H1 (cell line): ENCODE measurements at regions not wholly inside any gene's neighbourhood (a gene's known extent, or its start where the extent isn't known, plus 50 kb on each side); places are given as distances from the start of the nearest gene placed in this dataset.

Source experiments
- CTCF ChIA-PET: fragments of 300-600 bp; sonication (Branson Sonifier 250); formaldehyde crosslinking; loops from one replicate; lab custom pipeline; 2021; ENCODE audit not compliant: partially characterized antibody; lab: Charles Lee
- POLR2A ChIA-PET: fragments of 300-600 bp; sonication (Branson Sonifier 250); formaldehyde crosslinking; loops from one replicate; lab custom pipeline; 2021; ENCODE audit warnings: inconsistent platforms; ENCODE audit not compliant: partially characterized antibody; lab: Charles Lee
- DNase-seq, 2 experiments: peaks; one replicate each; pipeline versions ENCODE4 v3.0.0 to v3.0.0-alpha.2; 2010 to 2022; ENCODE audit warnings: low spot score in 2 of 2, low read depth in 1 of 2, mixed read lengths in 1 of 2
- FAIRE-seq: peaks from 2 replicates; lab custom pipeline; 2011; peaks lifted over from hg19 to GRCh38; lab: Jason Lieb, UNC
- H2AFZ ChIP-seq: 2 replicates; pipeline ENCODE4 v1.8.1; 2012; ENCODE audit warnings: low read length, inconsistent platforms
- H2AK5ac ChIP-seq: 2 replicates; pipeline ENCODE4 v1.6.1; 2013; ENCODE audit warnings: low read depth, low read length
- H2BK120ac ChIP-seq: replicated peaks from 2 replicates; pipeline ENCODE3; 2013; ENCODE audit warnings: low read depth, low read length, inconsistent platforms
- H2BK12ac ChIP-seq: 2 replicates; pipeline ENCODE4 v1.6.1; 2013; ENCODE audit warnings: low read depth, low read length
- H2BK15ac ChIP-seq: 2 replicates; pipeline ENCODE4 v1.6.1; 2013; ENCODE audit warnings: low read length
- H2BK20ac ChIP-seq: 2 replicates; pipeline ENCODE4 v1.6.1; 2013; ENCODE audit warnings: low read length
- H2BK5ac ChIP-seq: 2 replicates; pipeline ENCODE4 v1.6.1; 2013; ENCODE audit warnings: low read depth, low read length
- H3K14ac ChIP-seq: 2 replicates; pipeline ENCODE4 v1.6.1; 2013; ENCODE audit warnings: inconsistent platforms; ENCODE audit not compliant: insufficient read length
- H3K18ac ChIP-seq: 2 replicates; pipeline ENCODE4 v1.6.1; 2013; ENCODE audit warnings: low read length; ENCODE audit errors: extremely low read depth
- H3K23ac ChIP-seq: 2 replicates; pipeline ENCODE4 v1.6.1; 2013; ENCODE audit warnings: inconsistent platforms; ENCODE audit not compliant: insufficient read length
- H3K23me2 ChIP-seq: 2 replicates; pipeline ENCODE4 v1.6.1; 2013; ENCODE audit warnings: low read depth, low read length
- H3K27ac ChIP-seq: 2 replicates; pipeline ENCODE4 v1.6.1; 2011; ENCODE audit warnings: low read depth, low read length, inconsistent platforms
- H3K27me3 ChIP-seq, 4 experiments: replicated peaks in 1 of 4; 1 replicate in 1 of 4; 2 replicates in 3 of 4; pipeline versions ENCODE4 v1.6.1 to v1.8.1; 2011 to 2013; ENCODE audit warnings: low read length in 3 of 4, mild to moderate bottlenecking in 3 of 4, inconsistent platforms in 2 of 4, mixed read lengths in 2 of 4, moderate library complexity in 1 of 4; ENCODE audit not compliant: control insufficient read depth in 3 of 4, insufficient read depth in 3 of 4; ENCODE audit errors: extremely low read depth in 1 of 4
- H3K36me3 ChIP-seq, 4 experiments: 2 replicates each; pipeline versions ENCODE4 v1.6.1 to v1.8.1; 2011 to 2013; ENCODE audit warnings: mild to moderate bottlenecking in 4 of 4, low read length in 3 of 4, moderate library complexity in 2 of 4, control low read depth in 1 of 4, inconsistent platforms in 1 of 4; ENCODE audit not compliant: insufficient read depth in 4 of 4, control insufficient read depth in 2 of 4
- H3K4ac ChIP-seq: replicated peaks from 2 replicates; pipeline ENCODE3; 2013; ENCODE audit warnings: low read length, low read depth, mixed read lengths, inconsistent platforms; ENCODE audit not compliant: insufficient read length
- H3K4me1 ChIP-seq, 4 experiments: replicated peaks in 1 of 4; 1 replicate in 1 of 4; 2 replicates in 3 of 4; pipeline versions ENCODE4 v1.6.1 to v1.8.1; 2011 to 2013; ENCODE audit warnings: low read length in 3 of 4, inconsistent platforms in 2 of 4, mixed read lengths in 1 of 4; ENCODE audit not compliant: insufficient read depth in 4 of 4, control insufficient read depth in 3 of 4
- H3K4me2 ChIP-seq, 2 experiments: 2 replicates each; pipeline versions ENCODE4 v1.6.1 to v1.8.1; 2011 to 2013; ENCODE audit warnings: low read depth in 2 of 2, low read length in 2 of 2, control low read depth in 1 of 2, inconsistent platforms in 1 of 2, mild to moderate bottlenecking in 1 of 2; ENCODE audit not compliant: insufficient read depth in 1 of 2
- H3K4me3 ChIP-seq, 4 experiments: fragments of 200-600, 300-600 bp in 1 of 4; sonication (generic), shearing (Covaris generic), sonication (Bioruptor Twin) in 1 of 4; 2 replicates each; pipeline versions ENCODE4 v1.5.1 to v1.8.1; 2011 to 2016; ENCODE audit warnings: low read length in 4 of 4, low read depth in 3 of 4, control low read depth in 2 of 4, inconsistent platforms in 2 of 4, mild to moderate bottlenecking in 2 of 4, mixed read lengths in 1 of 4, moderate library complexity in 1 of 4; ENCODE audit not compliant: insufficient read depth in 2 of 4; ENCODE audit errors: extremely low read depth in 1 of 4
- H3K56ac ChIP-seq: replicated peaks from 2 replicates; pipeline ENCODE3; 2013; ENCODE audit warnings: low read depth, mild to moderate bottlenecking, mixed read lengths, low read length, inconsistent platforms; ENCODE audit not compliant: insufficient read length
- H3K79me1 ChIP-seq: 2 replicates; pipeline ENCODE4 v1.6.1; 2013; ENCODE audit warnings: low read depth, low read length, control low read depth
- H3K79me2 ChIP-seq, 2 experiments: 2 replicates each; pipeline versions ENCODE4 v1.6.1 to v1.8.1; 2012 to 2013; ENCODE audit warnings: low read length in 2 of 2, mild to moderate bottlenecking in 2 of 2, inconsistent platforms in 1 of 2; ENCODE audit not compliant: insufficient read depth in 2 of 2, control insufficient read depth in 1 of 2
- H3K9ac ChIP-seq, 4 experiments: replicated peaks in 1 of 4; 1 replicate in 1 of 4; 2 replicates in 3 of 4; pipeline versions ENCODE4 v1.6.1 to v1.8.1; 2011 to 2013; ENCODE audit warnings: low read depth in 3 of 4, low read length in 3 of 4, control low read depth in 2 of 4, mild to moderate bottlenecking in 2 of 4, moderate library complexity in 2 of 4, inconsistent platforms in 1 of 4; ENCODE audit errors: extremely low read depth in 1 of 4
- H3K9me3 ChIP-seq, 2 experiments: 2 replicates each; pipeline versions ENCODE4 v1.6.1 to v1.8.1; 2012 to 2013; ENCODE audit warnings: mild to moderate bottlenecking in 2 of 2, moderate library complexity in 2 of 2, control low read depth in 1 of 2, inconsistent platforms in 1 of 2, low read depth in 1 of 2, low read length in 1 of 2, mixed read lengths in 1 of 2; ENCODE audit not compliant: insufficient read depth in 2 of 2
- H4K20me1 ChIP-seq, 2 experiments: replicated peaks in 1 of 2; 2 replicates each; pipeline versions ENCODE3 to v1.8.1; 2011 to 2013; ENCODE audit warnings: inconsistent platforms in 2 of 2, low read length in 2 of 2, mild to moderate bottlenecking in 1 of 2; ENCODE audit not compliant: insufficient read depth in 2 of 2, control insufficient read depth in 1 of 2
- H4K5ac ChIP-seq: 2 replicates; pipeline ENCODE4 v1.6.1; 2013; ENCODE audit warnings: low read length, low read depth, mixed read lengths, inconsistent platforms; ENCODE audit not compliant: insufficient read length
- H4K8ac ChIP-seq: 2 replicates; pipeline ENCODE4 v1.8.0; 2013; ENCODE audit warnings: mild to moderate bottlenecking, moderate library complexity, low read length, inconsistent platforms; ENCODE audit not compliant: insufficient read depth; ENCODE audit errors: extremely low read depth
- H4K91ac ChIP-seq: replicated peaks from 2 replicates; pipeline ENCODE3; 2013; ENCODE audit warnings: low read length, mixed read lengths, inconsistent platforms; ENCODE audit not compliant: insufficient read length
- BRCA1 ChIP-seq: IDR thresholded peaks from 2 replicates; pipeline ENCODE4 v1.6.1; 2012; ENCODE audit warnings: low read depth, low read length, improper control_type of control experiment
- FOSL1 ChIP-seq: IDR thresholded peaks from 2 replicates; pipeline ENCODE4 v1.6.1; 2011; ENCODE audit warnings: mild to moderate bottlenecking, low read depth, low read length, moderate library complexity; ENCODE audit not compliant: insufficient read depth
- POLR2AphosphoS5 ChIP-seq: IDR thresholded peaks from 2 replicates; pipeline ENCODE4 v1.6.1; 2011; ENCODE audit warnings: low read depth, low read length
- RAD21 ChIP-seq, 2 experiments: IDR thresholded peaks in 1 of 2; conservative IDR thresholded peaks in 1 of 2; 2 replicates each; pipeline ENCODE4 v1.6.1; 2011; ENCODE audit warnings: low read depth in 2 of 2, low read length in 2 of 2, improper control_type of control experiment in 1 of 2, inconsistent platforms in 1 of 2, mild to moderate bottlenecking in 1 of 2, moderate library complexity in 1 of 2
- WGBS, 2 experiments: shearing (Covaris generic) in 1 of 2; methylation state at CpG; one replicate each; pipeline versions ENCODE4 v1.1.6 to v1.1.7; 2013 to 2015; ENCODE audit warnings: low lambda C conversion rate in 2 of 2, mixed read lengths in 2 of 2, inconsistent platforms in 1 of 2, low coverage in 1 of 2, missing lambda C conversion rate in 1 of 2; ENCODE audit not compliant: insufficient replicate concordance in 2 of 2, insufficient coverage in 1 of 2, insufficient read length in 1 of 2; ENCODE audit errors: extremely low coverage in 1 of 2, missing lambda C conversion rate in 1 of 2; 5-methylcytosine and 5-hydroxymethylcytosine counted together
- TF ChIP-seq, protein P1 (sequence below): IDR thresholded peaks from 2 replicates; pipeline ENCODE4 v1.6.1; 2012; ENCODE audit warnings: low read length, inconsistent platforms
- TF ChIP-seq, protein P2 (sequence below): IDR thresholded peaks from 2 replicates; pipeline ENCODE4 v1.6.1; 2011; ENCODE audit warnings: low read length, improper control_type of control experiment

DNA sequence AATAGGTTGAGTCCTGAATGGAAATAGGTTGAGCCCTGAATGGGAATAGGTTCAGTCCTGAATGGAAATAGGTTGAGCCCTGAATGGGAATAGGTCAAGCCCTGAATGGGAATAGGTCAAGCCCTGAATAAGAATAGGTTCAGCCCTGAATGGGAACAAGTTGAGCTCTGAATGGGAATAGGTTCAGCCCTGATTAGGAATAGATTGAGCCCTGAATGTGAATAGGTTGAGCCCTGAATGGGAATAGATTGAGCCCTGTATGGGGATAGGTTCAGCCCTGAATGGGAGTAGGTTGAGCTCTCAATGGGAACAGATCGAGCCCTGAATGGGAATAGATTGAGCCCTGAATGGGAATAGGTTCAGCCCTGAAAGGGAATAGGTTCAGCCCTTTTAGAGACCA lies 590.8 kb upstream of the ADAMTS16 start:
- Histone ChIP-seq H2AFZ (no peak overlapping the region), H3K4ac (no peak overlapping the region), H3K18ac (no peak overlapping the region), H3K9me3 (peaks cover 0 to 3% of the 10 kb centered on the region in 2 experiments; a peak in 2 of 4 replicates), H2BK120ac (no peak overlapping the region), H2AK5ac (no peak overlapping the region), H3K27me3 (no peaks in the 10 kb centered on the region), H3K79me1 (no peaks in the 10 kb centered on the region), H3K4me2 (no peak overlapping the region), H3K56ac (no peak overlapping the region), H3K27ac (no peak overlapping the region), H3K79me2 (no peaks in the 10 kb centered on the region), H3K9ac (no peak overlapping the region), H4K8ac (no peak overlapping the region), H3K14ac (no peak overlapping the region), H4K5ac (no peak overlapping the region), H3K36me3 (no peaks in the 10 kb centered on the region), H2BK20ac (no peak overlapping the region), H3K23me2 (no peaks in the 10 kb centered on the region), H3K23ac (no peak overlapping the region), H3K4me3 (no peak overlapping the region), H4K91ac (no peak overlapping the region), H3K4me1 (peaks cover 0 to 7% (median 4%) of the 10 kb centered on the region in 4 experiments; a peak in 3 of 7 replicates), H2BK12ac (no peak overlapping the region), H2BK5ac (no peak overlapping the region), H4K20me1 (no peaks in the 10 kb centered on the region), H2BK15ac (no peak overlapping the region)
- ChIA-PET POLR2A (interaction anchor here (0.7 kb wide), 1 partner anchor 536 kb away, joined by 3 read pairs; no protein-coding TSS in a partner anchor), CTCF (no interaction called here)
- DNase-seq: no peak
- FAIRE-seq: no peak
- 82% methylated on average over 1 of the region's 1 CpG; no CpG with 5 or more reads in 1 of the 2 experiments for WGBS, 2 experiments
- TF ChIP-seq BRCA1: no peak
- TF ChIP-seq, protein P1, sequence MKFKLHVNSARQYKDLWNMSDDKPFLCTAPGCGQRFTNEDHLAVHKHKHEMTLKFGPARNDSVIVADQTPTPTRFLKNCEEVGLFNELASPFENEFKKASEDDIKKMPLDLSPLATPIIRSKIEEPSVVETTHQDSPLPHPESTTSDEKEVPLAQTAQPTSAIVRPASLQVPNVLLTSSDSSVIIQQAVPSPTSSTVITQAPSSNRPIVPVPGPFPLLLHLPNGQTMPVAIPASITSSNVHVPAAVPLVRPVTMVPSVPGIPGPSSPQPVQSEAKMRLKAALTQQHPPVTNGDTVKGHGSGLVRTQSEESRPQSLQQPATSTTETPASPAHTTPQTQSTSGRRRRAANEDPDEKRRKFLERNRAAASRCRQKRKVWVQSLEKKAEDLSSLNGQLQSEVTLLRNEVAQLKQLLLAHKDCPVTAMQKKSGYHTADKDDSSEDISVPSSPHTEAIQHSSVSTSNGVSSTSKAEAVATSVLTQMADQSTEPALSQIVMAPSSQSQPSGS: no peak
- TF ChIP-seq, protein P2, sequence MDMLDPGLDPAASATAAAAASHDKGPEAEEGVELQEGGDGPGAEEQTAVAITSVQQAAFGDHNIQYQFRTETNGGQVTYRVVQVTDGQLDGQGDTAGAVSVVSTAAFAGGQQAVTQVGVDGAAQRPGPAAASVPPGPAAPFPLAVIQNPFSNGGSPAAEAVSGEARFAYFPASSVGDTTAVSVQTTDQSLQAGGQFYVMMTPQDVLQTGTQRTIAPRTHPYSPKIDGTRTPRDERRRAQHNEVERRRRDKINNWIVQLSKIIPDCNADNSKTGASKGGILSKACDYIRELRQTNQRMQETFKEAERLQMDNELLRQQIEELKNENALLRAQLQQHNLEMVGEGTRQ: no peak
- TF ChIP-seq RAD21 (IDR thresholded peaks at IDR 0.05 in 1 of 2, conservative IDR thresholded peaks at IDR 0.05 in 1 of 2; ENCODE audit: low read depth in 2 of 2, low read length in 2 of 2): no peak
- TF ChIP-seq POLR2AphosphoS5: no peak
- TF ChIP-seq FOSL1: no peak
